Parathyroid adenoma (tissue), 2 donors: ENCODE measurements at regions not wholly inside any gene's neighbourhood (a gene's known extent, or its start where the extent isn't known, plus 50 kb on each side); places are given as distances from the start of the nearest gene placed in this dataset.

Experiments
- H2AFZ ChIP-seq: fragments of 300-600 bp; sonication (generic); one replicate; pipeline ENCODE4 v1.7.0; 2017; ENCODE audit warnings: antibody characterized with exemption, mild to moderate bottlenecking
- H3K27ac ChIP-seq: fragments of 300-600 bp; sonication (generic); one replicate; pipeline ENCODE4 v1.7.0; 2017
- H3K27me3 ChIP-seq: fragments of 300-600 bp; sonication (generic); one replicate; pipeline ENCODE4 v1.7.0; 2017; ENCODE audit warnings: low read length; ENCODE audit not compliant: control insufficient read depth, insufficient read depth
- H3K36me3 ChIP-seq: fragments of 300-600 bp; sonication (generic); one replicate; pipeline ENCODE4 v1.7.0; 2017; ENCODE audit warnings: low read length; ENCODE audit not compliant: control insufficient read depth, insufficient read depth
- H3K4me1 ChIP-seq: fragments of 300-600 bp; sonication (generic); one replicate; pipeline ENCODE4 v1.7.0; 2017; ENCODE audit warnings: control low read depth
- H3K4me2 ChIP-seq: fragments of 300-600 bp; sonication (generic); one replicate; pipeline ENCODE4 v1.7.0; 2017; ENCODE audit warnings: low read length
- H3K4me3 ChIP-seq: fragments of 300-600 bp; sonication (generic); one replicate; pipeline ENCODE4 v1.7.0; 2017; ENCODE audit warnings: low read depth, low read length
- H3K79me2 ChIP-seq: fragments of 300-600 bp; sonication (generic); one replicate; pipeline ENCODE4 v1.7.0; 2017; ENCODE audit warnings: control low read depth
- H3K9ac ChIP-seq: fragments of 300-600 bp; sonication (generic); one replicate; pipeline ENCODE4 v1.7.0; 2017; ENCODE audit warnings: mild to moderate bottlenecking
- H3K9me3 ChIP-seq: fragments of 300-600 bp; sonication (generic); one replicate; pipeline ENCODE4 v1.7.0; 2017; ENCODE audit warnings: low read length; ENCODE audit not compliant: control insufficient read depth
- TF ChIP-seq, protein P1 (sequence below): fragments of 300-600 bp; sonication (generic); IDR thresholded peaks from one replicate; pipeline ENCODE4 v1.7.0; 2017; ENCODE audit warnings: antibody characterized with exemption, mild to moderate bottlenecking
- donor health status: primary hyperparathyroidism.

GRCh38 chr9:80732506-80732905, 956.8 kb downstream of the TLE1 start:
- H3K9me3 ChIP-seq: no peaks in the 10 kb centered on the region
- H3K36me3 ChIP-seq: no peaks in the 10 kb centered on the region
- H3K9ac ChIP-seq: no peak overlapping the region
- H3K4me2 ChIP-seq: no peak overlapping the region
- no peak overlapping the region for H2AFZ ChIP-seq
- TF ChIP-seq, protein P1, sequence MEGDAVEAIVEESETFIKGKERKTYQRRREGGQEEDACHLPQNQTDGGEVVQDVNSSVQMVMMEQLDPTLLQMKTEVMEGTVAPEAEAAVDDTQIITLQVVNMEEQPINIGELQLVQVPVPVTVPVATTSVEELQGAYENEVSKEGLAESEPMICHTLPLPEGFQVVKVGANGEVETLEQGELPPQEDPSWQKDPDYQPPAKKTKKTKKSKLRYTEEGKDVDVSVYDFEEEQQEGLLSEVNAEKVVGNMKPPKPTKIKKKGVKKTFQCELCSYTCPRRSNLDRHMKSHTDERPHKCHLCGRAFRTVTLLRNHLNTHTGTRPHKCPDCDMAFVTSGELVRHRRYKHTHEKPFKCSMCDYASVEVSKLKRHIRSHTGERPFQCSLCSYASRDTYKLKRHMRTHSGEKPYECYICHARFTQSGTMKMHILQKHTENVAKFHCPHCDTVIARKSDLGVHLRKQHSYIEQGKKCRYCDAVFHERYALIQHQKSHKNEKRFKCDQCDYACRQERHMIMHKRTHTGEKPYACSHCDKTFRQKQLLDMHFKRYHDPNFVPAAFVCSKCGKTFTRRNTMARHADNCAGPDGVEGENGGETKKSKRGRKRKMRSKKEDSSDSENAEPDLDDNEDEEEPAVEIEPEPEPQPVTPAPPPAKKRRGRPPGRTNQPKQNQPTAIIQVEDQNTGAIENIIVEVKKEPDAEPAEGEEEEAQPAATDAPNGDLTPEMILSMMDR: no peak
- H3K27ac ChIP-seq: no peak overlapping the region
- no peak overlapping the region for H3K4me3 ChIP-seq
- H3K4me1 ChIP-seq: no peaks in the 10 kb centered on the region
- no peaks in the 10 kb centered on the region for H3K79me2 ChIP-seq
- no peaks in the 10 kb centered on the region for H3K27me3 ChIP-seq

GRCh38 chr9:80720579-80720978, 968.8 kb downstream of the TLE1 start:
- no peaks in the 10 kb centered on the region for H3K4me1 ChIP-seq

GRCh38 chr9:80707120-80707519, 982.2 kb downstream of the TLE1 start:
- no peaks in the 10 kb centered on the region for H3K4me1 ChIP-seq
- H3K36me3 ChIP-seq: no peaks in the 10 kb centered on the region
- H2AFZ ChIP-seq: no peak overlapping the region
- no peak overlapping the region for H3K27ac ChIP-seq
- no peaks in the 10 kb centered on the region for H3K27me3 ChIP-seq
- no peak overlapping the region for H3K4me3 ChIP-seq
- H3K9ac ChIP-seq: no peak overlapping the region
- H3K9me3 ChIP-seq: no peaks in the 10 kb centered on the region
- no peak overlapping the region for H3K4me2 ChIP-seq
- H3K79me2 ChIP-seq: no peaks in the 10 kb centered on the region
- TF ChIP-seq, protein P1: no peak

More at GRCh38 chr9:80720579-80720978, 968.8 kb downstream of the TLE1 start:
- Histone ChIP-seq H2AFZ (no peak overlapping the region), H3K36me3 (no peaks in the 10 kb centered on the region), H3K79me2 (no peaks in the 10 kb centered on the region), H3K4me2 (no peak overlapping the region), H3K9me3 (no peaks in the 10 kb centered on the region), H3K9ac (no peak overlapping the region), H3K27me3 (no peaks in the 10 kb centered on the region), H3K4me3 (no peak overlapping the region), H3K27ac (no peak overlapping the region)
- TF ChIP-seq, protein P1: no peak

DNA sequence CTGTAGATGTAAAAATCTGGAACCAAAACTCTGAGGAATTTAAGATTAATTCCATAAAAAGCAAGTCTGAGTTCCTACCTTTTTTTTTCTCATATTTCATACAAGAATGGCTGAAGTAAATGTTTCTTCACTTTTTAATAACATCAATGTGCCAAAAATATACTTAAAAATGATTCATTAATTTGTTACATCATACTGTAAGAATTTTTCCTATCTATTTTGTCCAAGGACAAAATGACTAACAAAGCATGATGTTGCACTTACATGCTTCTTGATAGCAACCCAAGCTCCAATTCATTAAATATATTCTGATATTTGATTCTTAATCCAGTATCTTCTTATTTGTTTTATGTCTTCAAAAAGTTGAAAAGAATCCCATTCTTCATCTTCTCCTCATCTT, 988.3 kb downstream of the TLE1 start:
- Histone ChIP-seq H3K4me2 (no peak overlapping the region), H3K4me3 (no peak overlapping the region), H3K9ac (no peak overlapping the region), H3K27ac (no peak overlapping the region), H3K9me3 (no peaks in the 10 kb centered on the region), H3K27me3 (no peaks in the 10 kb centered on the region), H3K79me2 (no peaks in the 10 kb centered on the region), H3K4me1 (no peaks in the 10 kb centered on the region), H2AFZ (no peak overlapping the region), H3K36me3 (no peaks in the 10 kb centered on the region)
- TF ChIP-seq, protein P1: no peak

DNA sequence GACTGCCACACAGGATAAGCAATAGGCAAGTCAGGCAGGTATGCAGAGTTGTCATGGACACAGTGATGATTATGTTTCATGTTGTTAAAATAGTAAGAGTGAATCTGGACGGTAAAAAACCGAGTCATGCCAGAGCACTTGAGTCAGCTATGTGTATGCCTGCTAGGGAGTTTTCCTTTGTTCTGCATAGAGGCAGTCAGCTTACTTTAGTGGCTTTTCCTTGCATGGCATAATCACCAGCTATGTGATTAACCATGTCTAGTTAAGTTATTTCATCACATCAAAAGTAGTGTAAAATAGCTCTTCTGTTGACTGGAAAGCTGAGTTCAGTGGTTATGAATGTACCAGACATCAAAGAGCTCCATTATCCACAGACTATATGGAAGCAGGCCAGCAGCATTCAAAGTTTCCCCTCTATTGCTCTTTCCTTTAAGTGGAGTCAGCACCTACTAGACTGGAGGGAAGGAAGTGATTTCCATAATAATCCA, 989.8 kb downstream of the TLE1 start:
- Histone ChIP-seq H3K4me1 (no peaks in the 10 kb centered on the region), H3K27me3 (no peaks in the 10 kb centered on the region), H3K4me3 (no peak overlapping the region), H3K4me2 (no peak overlapping the region), H2AFZ (no peak overlapping the region), H3K36me3 (no peaks in the 10 kb centered on the region), H3K9ac (no peak overlapping the region), H3K79me2 (no peaks in the 10 kb centered on the region), H3K27ac (no peak overlapping the region), H3K9me3 (no peaks in the 10 kb centered on the region)
- TF ChIP-seq, protein P1: no peak
